ENCODE measurements at regions not wholly inside any gene's neighbourhood (a gene's known extent, or its start where the extent isn't known, plus 50 kb on each side); places are given as distances from the start of the nearest gene placed in this dataset.
"Not testable (repeated sequence)": the region's sequence is repeated elsewhere in the genome, so short reads cannot be mapped to it uniquely, and the experiment has no call there.

- no peaks in the 10 kb centered on the region for H3K27me3 ChIP-seq (ENCODE audit: insufficient read depth, low read length)
- TF ChIP-seq EZH2 (IDR thresholded peaks at IDR 0.05; ENCODE audit: borderline replicate concordance, low read length) (no peak), CTCF (IDR thresholded peaks at IDR 0.05; ENCODE audit: low read length) (no peak)
- H3K79me2 ChIP-seq (ENCODE audit: insufficient read depth, low read length) = no peaks in the 10 kb centered on the region
- no peaks in the 10 kb centered on the region for H3K9me2 ChIP-seq (ENCODE audit: low read depth, low read length)
- no peak overlapping the region for H3K9ac ChIP-seq (ENCODE audit: low read length)
- no peaks in the 10 kb centered on the region for H3F3A ChIP-seq (ENCODE audit: insufficient read depth, low read length)
- no peaks in the 10 kb centered on the region for H3K4me1 ChIP-seq (ENCODE audit: insufficient read depth, low read length, severe bottlenecking)
- no peak overlapping the region for H3K27ac ChIP-seq (ENCODE audit: low read depth, low read length, poor library complexity, severe bottlenecking)
- no peak overlapping the region for H2AFZ ChIP-seq (ENCODE audit: low read length)
- H3K36me3 ChIP-seq (ENCODE audit: insufficient read depth, low read length) = no peaks in the 10 kb centered on the region
- H4K20me1 ChIP-seq (ENCODE audit: insufficient read depth, low read length) = no peaks in the 10 kb centered on the region
- no peak overlapping the region for H3K4me2 ChIP-seq (ENCODE audit: low read length)
- no peaks in the 10 kb centered on the region for H3K9me3 ChIP-seq (ENCODE audit: low read length)
- H3K4me3 ChIP-seq (ENCODE audit: low read depth, low read length, poor library complexity, severe bottlenecking) = no peak overlapping the region
These were observed 315.7 kb downstream of the REEP3 start for GRCh38 chr10:63836666-63837442.

GRCh38 chr10:63841761-63842160 lies 320.6 kb downstream of the REEP3 start:
- no peaks in the 10 kb centered on the region for H3K9me3 ChIP-seq (ENCODE audit: low read length)
- no peaks in the 10 kb centered on the region for H3K79me2 ChIP-seq (ENCODE audit: insufficient read depth, low read length)
- TF ChIP-seq CTCF (IDR thresholded peaks at IDR 0.05; ENCODE audit: low read length) (no peak), EZH2 (IDR thresholded peaks at IDR 0.05; ENCODE audit: borderline replicate concordance, low read length) (no peak)
- no peaks in the 10 kb centered on the region for H3K4me1 ChIP-seq (ENCODE audit: insufficient read depth, low read length, severe bottlenecking)
- no peaks in the 10 kb centered on the region for H3F3A ChIP-seq (ENCODE audit: insufficient read depth, low read length)
- H3K9me2 ChIP-seq (ENCODE audit: low read depth, low read length) = no peaks in the 10 kb centered on the region
- no peak overlapping the region for H3K9ac ChIP-seq (ENCODE audit: low read length)
- no peak overlapping the region for H3K27ac ChIP-seq (ENCODE audit: low read depth, low read length, poor library complexity, severe bottlenecking)
- H3K27me3 ChIP-seq (ENCODE audit: insufficient read depth, low read length) = no peaks in the 10 kb centered on the region
- no peak overlapping the region for H3K4me2 ChIP-seq (ENCODE audit: low read length)
- no peak overlapping the region for H2AFZ ChIP-seq (ENCODE audit: low read length)
- no peaks in the 10 kb centered on the region for H3K36me3 ChIP-seq (ENCODE audit: insufficient read depth, low read length)
- no peaks in the 10 kb centered on the region for H4K20me1 ChIP-seq (ENCODE audit: insufficient read depth, low read length)
- H3K4me3 ChIP-seq (ENCODE audit: low read depth, low read length, poor library complexity, severe bottlenecking) = no peak overlapping the region

- Histone ChIP-seq H3F3A (ENCODE audit: insufficient read depth, low read length) (no peaks in the 10 kb centered on the region), H3K9me2 (ENCODE audit: low read depth, low read length) (no peaks in the 10 kb centered on the region), H3K27ac (ENCODE audit: low read depth, low read length, poor library complexity, severe bottlenecking) (no peak overlapping the region), H3K4me2 (ENCODE audit: low read length) (no peak overlapping the region), H3K27me3 (ENCODE audit: insufficient read depth, low read length) (no peaks in the 10 kb centered on the region), H4K20me1 (ENCODE audit: insufficient read depth, low read length) (no peaks in the 10 kb centered on the region), H3K36me3 (ENCODE audit: insufficient read depth, low read length) (no peaks in the 10 kb centered on the region), H3K4me1 (ENCODE audit: insufficient read depth, low read length, severe bottlenecking) (no peaks in the 10 kb centered on the region), H3K79me2 (ENCODE audit: insufficient read depth, low read length) (no peaks in the 10 kb centered on the region), H3K9ac (ENCODE audit: low read length) (no peak overlapping the region), H3K9me3 (ENCODE audit: low read length) (no peaks in the 10 kb centered on the region), H3K4me3 (ENCODE audit: low read depth, low read length, poor library complexity, severe bottlenecking) (no peak overlapping the region), H2AFZ (ENCODE audit: low read length) (no peak overlapping the region)
- TF ChIP-seq EZH2 (IDR thresholded peaks at IDR 0.05; ENCODE audit: borderline replicate concordance, low read length) (no peak), CTCF (IDR thresholded peaks at IDR 0.05; ENCODE audit: low read length) (no peak)
These were observed 321.9 kb downstream of the REEP3 start for GRCh38 chr10:63843107-63843506.

- H3F3A ChIP-seq (ENCODE audit: insufficient read depth, low read length); H3K4me3 ChIP-seq (ENCODE audit: low read depth, low read length, poor library complexity, severe bottlenecking); H3K27ac ChIP-seq (ENCODE audit: low read depth, low read length, poor library complexity, severe bottlenecking); H3K36me3 ChIP-seq (ENCODE audit: insufficient read depth, low read length); H3K4me1 ChIP-seq (ENCODE audit: insufficient read depth, low read length, severe bottlenecking); H3K79me2 ChIP-seq (ENCODE audit: insufficient read depth, low read length); H3K9me3 ChIP-seq (ENCODE audit: low read length); H3K9me2 ChIP-seq (ENCODE audit: low read depth, low read length); H4K20me1 ChIP-seq (ENCODE audit: insufficient read depth, low read length); H3K27me3 ChIP-seq (ENCODE audit: insufficient read depth, low read length); H2AFZ ChIP-seq (ENCODE audit: low read length); H3K9ac ChIP-seq (ENCODE audit: low read length); H3K4me2 ChIP-seq (ENCODE audit: low read length): not testable (repeated sequence)
These were observed 327.7 kb downstream of the REEP3 start for GRCh38 chr10:63848871-63849270.
